ENCODE measurements at regions not wholly inside any gene's neighbourhood (a gene's known extent, or its start where the extent isn't known, plus 50 kb on each side); places are given as distances from the start of the nearest gene placed in this dataset.

DNA sequence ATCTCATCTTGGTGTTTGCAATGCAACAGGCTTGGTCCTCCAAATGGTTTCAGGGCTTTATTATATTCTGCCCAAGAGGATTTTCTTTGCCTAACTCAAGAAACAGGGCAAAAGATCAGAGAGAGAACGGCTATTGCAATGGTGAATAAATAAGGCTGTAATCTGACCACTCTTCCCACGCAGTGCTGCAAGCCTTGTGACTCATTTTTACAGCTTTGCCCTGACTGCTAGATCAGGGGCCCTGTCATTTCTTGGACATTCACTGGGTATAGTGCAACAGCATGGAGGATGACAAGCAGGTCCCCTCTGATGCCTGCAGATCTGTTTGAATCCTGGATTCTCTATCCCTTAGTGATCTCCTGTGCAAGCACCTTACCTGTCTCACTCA is 459.1 kb downstream of the EBF1 start:
- intact Hi-C loops (cut with DNase I; ENCODE audit: low total_unique reads): no loop called here
- H3K36me3 ChIP-seq: no peaks in the 10 kb centered on the region
- no peak overlapping the region for H3K27ac ChIP-seq
- peaks cover 0 to 4% (median 0%) of the 10 kb centered on the region in 3 donors for H3K27me3 ChIP-seq
- H3K4me1 ChIP-seq: no peaks in the 10 kb centered on the region
- H3K4me3 ChIP-seq: no peak overlapping the region
- TF ChIP-seq POLR2AphosphoS5 (IDR thresholded peaks at IDR 0.05) (no peak), EP300 (IDR thresholded peaks at IDR 0.05) (no peak), POLR2A (IDR thresholded peaks at IDR 0.05) (no peak)
- TF ChIP-seq, protein P1, sequence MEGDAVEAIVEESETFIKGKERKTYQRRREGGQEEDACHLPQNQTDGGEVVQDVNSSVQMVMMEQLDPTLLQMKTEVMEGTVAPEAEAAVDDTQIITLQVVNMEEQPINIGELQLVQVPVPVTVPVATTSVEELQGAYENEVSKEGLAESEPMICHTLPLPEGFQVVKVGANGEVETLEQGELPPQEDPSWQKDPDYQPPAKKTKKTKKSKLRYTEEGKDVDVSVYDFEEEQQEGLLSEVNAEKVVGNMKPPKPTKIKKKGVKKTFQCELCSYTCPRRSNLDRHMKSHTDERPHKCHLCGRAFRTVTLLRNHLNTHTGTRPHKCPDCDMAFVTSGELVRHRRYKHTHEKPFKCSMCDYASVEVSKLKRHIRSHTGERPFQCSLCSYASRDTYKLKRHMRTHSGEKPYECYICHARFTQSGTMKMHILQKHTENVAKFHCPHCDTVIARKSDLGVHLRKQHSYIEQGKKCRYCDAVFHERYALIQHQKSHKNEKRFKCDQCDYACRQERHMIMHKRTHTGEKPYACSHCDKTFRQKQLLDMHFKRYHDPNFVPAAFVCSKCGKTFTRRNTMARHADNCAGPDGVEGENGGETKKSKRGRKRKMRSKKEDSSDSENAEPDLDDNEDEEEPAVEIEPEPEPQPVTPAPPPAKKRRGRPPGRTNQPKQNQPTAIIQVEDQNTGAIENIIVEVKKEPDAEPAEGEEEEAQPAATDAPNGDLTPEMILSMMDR (IDR thresholded peaks at IDR 0.05): no peak
- no peak for DNase-seq
- no peaks in the 10 kb centered on the region for H3K9me3 ChIP-seq
- WGBS, 5 donors: 42 to 62% (median 48%) methylated on average over 2 of the region's 2 CpGs

DNA sequence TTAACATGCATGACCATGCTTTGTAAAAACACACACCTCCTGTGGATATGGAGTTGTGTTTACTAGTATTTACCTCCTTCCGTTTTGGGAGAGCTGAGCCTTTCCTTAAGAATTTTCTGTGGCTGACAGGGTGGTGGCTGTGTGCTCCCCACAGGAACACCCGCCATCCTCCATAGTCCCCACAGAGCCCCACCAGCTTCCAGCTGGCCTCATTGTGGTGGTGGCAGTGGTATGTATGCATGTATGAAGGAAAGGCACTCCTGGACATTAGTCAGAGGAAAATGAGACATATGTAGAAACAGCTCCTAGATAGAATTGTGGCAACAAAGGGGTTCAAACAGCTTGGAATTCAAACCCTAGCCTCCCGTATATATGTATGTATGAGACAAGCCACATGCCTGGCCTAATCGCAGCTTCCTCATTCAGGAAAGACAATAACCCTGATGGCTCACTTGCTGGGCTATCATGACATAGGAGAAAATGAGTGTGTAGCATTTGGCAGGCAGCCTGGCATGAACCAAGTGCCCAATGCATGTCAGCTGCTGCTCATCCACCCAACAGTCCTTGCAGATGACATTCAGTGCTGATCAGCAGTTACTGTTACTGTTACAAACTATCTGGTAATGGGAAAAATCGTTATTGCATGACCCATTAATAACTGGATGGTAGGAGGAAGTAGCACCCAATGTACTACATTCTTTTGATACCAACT is 459.7 kb downstream of the EBF1 start:
- Histone ChIP-seq H3K36me3 (no peaks in the 10 kb centered on the region), H3K27ac (no peak overlapping the region), H3K27me3 (peaks cover 0 to 4% (median 0%) of the 10 kb centered on the region in 3 donors), H3K4me1 (no peaks in the 10 kb centered on the region), H3K4me3 (no peak overlapping the region), H3K9me3 (no peaks in the 10 kb centered on the region)
- intact Hi-C loops (cut with DNase I; ENCODE audit: low total_unique reads): no loop called here
- TF ChIP-seq, protein P1 (IDR thresholded peaks at IDR 0.05): no peak
- TF ChIP-seq POLR2AphosphoS5 (IDR thresholded peaks at IDR 0.05) (no peak), POLR2A (IDR thresholded peaks at IDR 0.05) (no peak), EP300 (IDR thresholded peaks at IDR 0.05) (no peak)
- WGBS, 5 donors: 69 to 81% (median 79%) methylated on average over 5 of the region's 5 CpGs
- no peak for DNase-seq

DNA sequence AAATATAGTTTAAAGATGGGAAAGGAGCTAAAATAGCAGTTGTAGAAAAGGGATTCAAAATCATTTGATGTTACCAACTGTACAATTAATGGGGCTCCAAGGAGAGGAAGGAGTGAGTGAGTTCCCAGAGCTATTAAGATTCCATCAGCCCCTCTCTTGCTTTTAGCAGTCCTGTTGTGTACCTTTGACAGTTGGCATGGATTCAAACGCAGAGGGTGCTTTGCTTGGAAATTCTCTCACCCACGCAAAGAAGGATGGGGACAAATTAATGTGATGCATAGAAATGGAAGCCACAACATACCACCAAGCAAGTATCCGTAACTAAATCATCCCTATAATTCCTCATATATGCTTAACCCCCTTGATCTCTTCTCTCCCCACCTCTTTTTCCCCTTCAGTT is 461.3 kb downstream of the EBF1 start:
- no peak overlapping the region for H3K27ac ChIP-seq
- 68 to 78% (median 76%) methylated on average over 3 of the region's 3 CpGs for WGBS, 5 donors
- no peaks in the 10 kb centered on the region for H3K4me1 ChIP-seq
- TF ChIP-seq POLR2AphosphoS5 (IDR thresholded peaks at IDR 0.05) (no peak), EP300 (IDR thresholded peaks at IDR 0.05) (no peak), POLR2A (IDR thresholded peaks at IDR 0.05) (no peak)
- TF ChIP-seq, protein P1 (IDR thresholded peaks at IDR 0.05): no peak
- H3K4me3 ChIP-seq: no peak overlapping the region
- H3K9me3 ChIP-seq: no peaks in the 10 kb centered on the region
- peaks cover 0 to 4% (median 0%) of the 10 kb centered on the region in 3 donors for H3K27me3 ChIP-seq
- intact Hi-C loops (cut with DNase I; ENCODE audit: low total_unique reads): no loop called here
- no peak for DNase-seq
- no peaks in the 10 kb centered on the region for H3K36me3 ChIP-seq

DNA sequence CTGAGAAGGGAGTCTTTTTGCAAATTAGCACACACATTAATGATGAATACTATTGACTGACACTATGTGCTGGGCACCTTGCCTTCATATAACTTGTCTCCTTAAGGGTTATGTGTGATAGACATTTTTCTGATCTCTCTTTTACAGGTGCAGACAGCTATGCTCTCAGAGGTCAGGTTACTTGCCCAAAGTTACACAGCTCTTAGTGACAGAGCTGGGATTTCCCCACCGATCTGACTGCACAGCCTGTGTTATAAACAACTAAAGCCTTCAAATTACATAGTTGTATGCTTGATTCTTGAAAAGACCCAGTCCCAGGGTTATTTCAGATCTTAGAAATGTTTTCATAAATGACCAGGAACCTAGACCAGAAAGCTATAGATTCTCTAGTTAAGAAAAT is 462.7 kb downstream of the EBF1 start:
- H3K27ac ChIP-seq: no peak overlapping the region
- no peaks in the 10 kb centered on the region for H3K4me1 ChIP-seq
- no peak for DNase-seq
- 13 to 61% (median 18%) methylated on average over 1 of the region's 1 CpG for WGBS, 5 donors
- no peaks in the 10 kb centered on the region for H3K36me3 ChIP-seq
- TF ChIP-seq POLR2AphosphoS5 (IDR thresholded peaks at IDR 0.05): no peak
- no peak for TF ChIP-seq POLR2A (IDR thresholded peaks at IDR 0.05)
- TF ChIP-seq, protein P1 (IDR thresholded peaks at IDR 0.05): no peak
- TF ChIP-seq EP300 (IDR thresholded peaks at IDR 0.05): no peak
- intact Hi-C loops (cut with DNase I; ENCODE audit: low total_unique reads): no loop called here
- peaks cover 0 to 4% (median 0%) of the 10 kb centered on the region in 3 donors for H3K27me3 ChIP-seq
- H3K4me3 ChIP-seq: no peak overlapping the region
- no peaks in the 10 kb centered on the region for H3K9me3 ChIP-seq
